IMR-90 (cell line): ENCODE measurements at regions not wholly inside any gene's neighbourhood (a gene's known extent, or its start where the extent isn't known, plus 50 kb on each side); places are given as distances from the start of the nearest gene placed in this dataset.

Experiments used
- ATAC-seq: fragments of 200-7000 bp; cut with Tn5 transposase; 2 replicates; pipeline ENCODE4 v1.9.1; 2020; ENCODE audit warnings: low read depth, mild to moderate bottlenecking, moderate library complexity
- BruUV-seq: library from RNA; stranded (reverse); fragments of 400-500 nt; replicated peaks from 2 replicates; lab custom pipeline; 2021; lab: Mats Ljungman, UMichigan
- CTCF ChIA-PET: fragments of 300-600 bp; formaldehyde crosslinking; extraction: SDS; loops from one replicate; lab custom pipeline; 2021; ENCODE audit warnings: antibody characterized with exemption; lab: Yijun Ruan, JAX
- POLR2A ChIA-PET: fragments of 300-600 bp; sonication (Branson Sonifier 250); formaldehyde crosslinking; loops from one replicate; lab custom pipeline; 2022; ENCODE audit warnings: antibody characterized with exemption; ENCODE audit not compliant: unreplicated experiment; lab: Charles Lee
- DNase-seq: peaks from one replicate; pipeline ENCODE4 v3.0.0; 2013
- H2AFZ ChIP-seq: replicated peaks from 2 replicates; pipeline ENCODE3; 2013; ENCODE audit warnings: low read length, mild to moderate bottlenecking; ENCODE audit not compliant: poor library complexity
- H2AK5ac ChIP-seq: 2 replicates; pipeline ENCODE4 v1.6.1; 2013; ENCODE audit warnings: low read depth, low read length, inconsistent platforms
- H2AK9ac ChIP-seq: replicated peaks from 2 replicates; pipeline ENCODE3; 2013; ENCODE audit warnings: mild to moderate bottlenecking, low read depth, low read length, moderate library complexity; ENCODE audit not compliant: poor library complexity
- H2BK120ac ChIP-seq: 2 replicates; pipeline ENCODE4 v1.6.1; 2013; ENCODE audit warnings: low read depth, low read length, inconsistent platforms
- H2BK15ac ChIP-seq: 3 replicates; pipeline ENCODE4 v1.6.1; 2013; ENCODE audit warnings: low read depth, low read length, inconsistent platforms
- H2BK20ac ChIP-seq: 2 replicates; pipeline ENCODE4 v1.6.1; 2013; ENCODE audit warnings: low read depth, mild to moderate bottlenecking, inconsistent platforms, low read length, moderate library complexity
- H2BK5ac ChIP-seq: 2 replicates; pipeline ENCODE4 v1.6.1; 2013; ENCODE audit warnings: mild to moderate bottlenecking, low read depth, low read length, inconsistent platforms; ENCODE audit not compliant: poor library complexity, severe bottlenecking
- H3K14ac ChIP-seq: replicated peaks from 2 replicates; pipeline ENCODE4 v1.6.1; 2013; ENCODE audit warnings: low read depth, low read length, inconsistent platforms
- H3K18ac ChIP-seq: 2 replicates; pipeline ENCODE4 v1.6.1; 2013; ENCODE audit warnings: low read depth, low read length, control low read depth
- H3K23ac ChIP-seq: 2 replicates; pipeline ENCODE4 v1.6.1; 2013; ENCODE audit warnings: low read depth, low read length, inconsistent platforms
- H3K27ac ChIP-seq: 2 replicates; pipeline ENCODE4 v1.5.1; 2013; ENCODE audit warnings: mild to moderate bottlenecking, control low read depth, low read length; ENCODE audit not compliant: insufficient read depth
- H3K27me3 ChIP-seq: 2 replicates; pipeline ENCODE4 v1.6.1; 2013; ENCODE audit warnings: low read length; ENCODE audit not compliant: control insufficient read depth, insufficient read depth
- H3K36me3 ChIP-seq: 2 replicates; pipeline ENCODE4 v1.6.1; 2013; ENCODE audit warnings: low read length, mixed read lengths; ENCODE audit not compliant: control insufficient read depth, insufficient read depth
- H3K4ac ChIP-seq: 2 replicates; pipeline ENCODE4 v1.6.1; 2013; ENCODE audit warnings: low read depth, low read length, inconsistent platforms
- H3K4me1 ChIP-seq: 2 replicates; pipeline ENCODE4 v1.6.1; 2013; ENCODE audit warnings: low read length, mixed read lengths; ENCODE audit not compliant: control insufficient read depth, insufficient read depth
- H3K4me2 ChIP-seq: 2 replicates; pipeline ENCODE4 v1.6.1; 2013; ENCODE audit warnings: low read depth, mild to moderate bottlenecking, control low read depth, low read length, moderate library complexity
- H3K4me3 ChIP-seq: 2 replicates; pipeline ENCODE4 v1.5.1; 2013; ENCODE audit warnings: low read depth, mild to moderate bottlenecking, control low read depth, low read length, moderate library complexity; ENCODE audit not compliant: insufficient read depth
- H3K56ac ChIP-seq: 2 replicates; pipeline ENCODE4 v1.6.1; 2013; ENCODE audit warnings: low read length, inconsistent platforms; ENCODE audit not compliant: insufficient read depth; ENCODE audit errors: extremely low read depth
- H3K79me1 ChIP-seq, 2 experiments: 2 replicates each; pipeline ENCODE4 v1.6.1; 2013; ENCODE audit warnings: low read length in 2 of 2, inconsistent platforms in 1 of 2, low read depth in 1 of 2
- H3K9ac ChIP-seq: 2 replicates; pipeline ENCODE4 v1.6.1; 2013; ENCODE audit warnings: low read depth, low read length, control low read depth
- H3K9me1 ChIP-seq: 2 replicates; pipeline ENCODE4 v1.6.1; 2013; ENCODE audit warnings: low read length, inconsistent platforms; ENCODE audit not compliant: insufficient read depth
- H3K9me3 ChIP-seq: 2 replicates; pipeline ENCODE4 v1.6.1; 2013; ENCODE audit warnings: low read length; ENCODE audit not compliant: control insufficient read depth, insufficient read depth
- H4K20me1 ChIP-seq: 2 replicates; pipeline ENCODE4 v1.6.1; 2013; ENCODE audit warnings: low read length, inconsistent platforms; ENCODE audit not compliant: insufficient read depth
- H4K5ac ChIP-seq: 2 replicates; pipeline ENCODE4 v1.6.1; 2013; ENCODE audit warnings: mild to moderate bottlenecking, low read depth, low read length, control low read depth
- H4K8ac ChIP-seq, 2 experiments: 2 replicates each; pipeline ENCODE4 v1.6.1; 2013; ENCODE audit warnings: low read depth in 2 of 2, low read length in 2 of 2, control low read depth in 1 of 2, inconsistent platforms in 1 of 2
- H4K91ac ChIP-seq: 2 replicates; pipeline ENCODE4 v1.6.1; 2013; ENCODE audit warnings: low read depth, low read length, inconsistent platforms; ENCODE audit not compliant: insufficient read depth
- FOS ChIP-seq: fragments of 150-350 bp; IDR thresholded peaks from 2 replicates; pipeline ENCODE4 v1.6.1; 2016; ENCODE audit warnings: low read depth, low read length
- NFE2L2 ChIP-seq: fragments of 150-350 bp; IDR thresholded peaks from 2 replicates; pipeline ENCODE4 v1.6.1; 2016; ENCODE audit warnings: low read depth, mild to moderate bottlenecking, low read length
- WGBS, 2 experiments: methylation state at CpG; one replicate each; pipeline versions ENCODE4 v1.1.5 to v1.1.7; 2013; ENCODE audit warnings: missing lambda C conversion rate in 2 of 2; ENCODE audit not compliant: insufficient read length in 1 of 2; ENCODE audit errors: extremely low coverage in 2 of 2; 5-methylcytosine and 5-hydroxymethylcytosine counted together
- dilution Hi-C: fragments of 300-500 bp; cut with HindIII; formaldehyde crosslinking; loops from one replicate; pipeline ENCODE4 v1.14.3; 2018; ENCODE audit warnings: low sequenced_read_pairs; ENCODE audit not compliant: unreplicated experiment
- in situ Hi-C: fragments of 300-500 bp; cut with MboI; formaldehyde crosslinking; loops from 3 replicates; pipeline ENCODE4 v1.14.3; 2019; ENCODE audit warnings: low sequenced_read_pairs, inconsistent platforms, mixed read lengths
- intact Hi-C: fragments of 100-400 bp; cut with micrococcal nuclease; formaldehyde crosslinking; loops from 2 replicates; pipeline ENCODE4 v1.10.0; 2022

DNA sequence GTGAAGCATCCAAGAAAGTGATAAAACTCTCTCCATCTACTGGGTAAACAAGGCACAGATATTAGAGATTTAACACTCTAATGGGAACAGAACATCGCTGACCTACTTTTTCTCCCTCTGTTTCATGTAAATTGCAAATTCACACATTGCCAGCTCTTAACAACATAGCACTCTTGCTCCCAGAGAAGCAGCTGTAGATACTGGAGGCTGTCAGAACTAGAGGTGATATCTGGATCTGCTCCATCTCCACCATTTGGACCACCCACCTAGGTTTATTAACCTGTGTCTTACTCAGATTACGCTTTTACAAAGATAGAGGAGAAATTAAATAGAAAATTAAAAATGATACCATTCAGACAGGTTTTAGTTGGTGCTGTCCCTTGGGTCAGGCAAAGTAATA, 289.1 kb upstream of the CRBN start:
- Histone ChIP-seq H4K5ac (no peak overlapping the region), H2BK20ac (no peak overlapping the region), H3K27me3 (no peaks in the 10 kb centered on the region), H3K4me3 (no peak overlapping the region), H4K8ac (no peak overlapping the region), H2BK15ac (no peak overlapping the region), H3K9ac (no peak overlapping the region), H2AFZ (no peak overlapping the region), H3K4ac (no peak overlapping the region), H2AK9ac (no peak overlapping the region), H4K20me1 (no peaks in the 10 kb centered on the region), H3K23ac (no peak overlapping the region), H3K9me1 (no peaks in the 10 kb centered on the region), H3K4me1 (no peaks in the 10 kb centered on the region), H3K4me2 (no peak overlapping the region), H3K27ac (no peak overlapping the region), H3K56ac (no peak overlapping the region), H2BK120ac (no peak overlapping the region), H3K9me3 (peaks cover 6% of the 10 kb centered on the region), H3K79me1 (no peaks in the 10 kb centered on the region), H4K91ac (no peak overlapping the region), H2BK5ac (no peak overlapping the region), H3K18ac (no peak overlapping the region), H3K36me3 (no peaks in the 10 kb centered on the region), H2AK5ac (no peak overlapping the region), H3K14ac (no peak overlapping the region)
- no peak for ATAC-seq
- WGBS, 2 experiments = no CpG with 5 or more reads among the region's 2 CpGs
- no peak for DNase-seq
- no TSS peak for BruUV-seq
- in situ Hi-C loops (no loop called here), intact Hi-C loops (no loop called here), dilution Hi-C loops (no loop called here)
- ChIA-PET CTCF (no interaction called here), POLR2A (no interaction called here)
- TF ChIP-seq NFE2L2 (no peak), FOS (no peak)
